Caco-2 (cell line): ENCODE measurements at regions not wholly inside any gene's neighbourhood (a gene's known extent, or its start where the extent isn't known, plus 50 kb on each side); places are given as distances from the start of the nearest gene placed in this dataset.
"Not testable (repeated sequence)": the region's sequence is repeated elsewhere in the genome, so short reads cannot be mapped to it uniquely, and the experiment has no call there.

Source experiments
- BruUV-seq: library from RNA; stranded (reverse); fragments of 400-500 nt; replicated peaks from 2 replicates; lab custom pipeline; 2021; lab: Mats Ljungman, UMichigan
- CTCF ChIA-PET: fragments of 300-600 bp; sonication (Branson Sonifier 250); formaldehyde crosslinking; loops from one replicate; lab custom pipeline; 2022; ENCODE audit warnings: antibody characterized with exemption; lab: Charles Lee
- POLR2A ChIA-PET: fragments of 300-600 bp; sonication (Branson Sonifier 250); formaldehyde crosslinking; loops from one replicate; lab custom pipeline; 2022; ENCODE audit warnings: antibody characterized with exemption; lab: Charles Lee
- DNase-seq, 2 experiments: peaks; one replicate each; pipeline versions ENCODE4 v3.0.0 to v3.0.0-alpha.2; 2020 to 2022
- H3K27me3 ChIP-seq: replicated peaks from 2 replicates; pipeline ENCODE4 v1.6.0; 2011; ENCODE audit warnings: low read length; ENCODE audit not compliant: control insufficient read depth, insufficient read depth
- H3K36me3 ChIP-seq: 2 replicates; pipeline ENCODE4 v1.5.1; 2011; ENCODE audit warnings: low read length; ENCODE audit not compliant: control insufficient read depth, insufficient read depth
- H3K4me1 ChIP-seq: fragments of 250-450 bp; sonication (Bioruptor Pico); 2 replicates; pipeline ENCODE4 v1.5.1; 2020; ENCODE audit warnings: mild to moderate bottlenecking
- H3K4me3 ChIP-seq: 2 replicates; pipeline ENCODE4 v1.5.1; 2011; ENCODE audit warnings: low read depth, mild to moderate bottlenecking, control low read depth, low read length
- H3K9me3 ChIP-seq: fragments of 250-450 bp; sonication (Bioruptor Pico); 2 replicates; pipeline ENCODE4 v1.5.1; 2020; ENCODE audit warnings: mild to moderate bottlenecking, moderate library complexity
- H3K27ac Mint-ChIP-seq: one replicate; pipeline ENCODE4 v1.8.0; 2022; ENCODE audit warnings: mixed read lengths; ENCODE audit not compliant: unreplicated experiment
- H3K27me3 Mint-ChIP-seq: one replicate; pipeline ENCODE4 v1.8.0; 2022; ENCODE audit warnings: mixed read lengths; ENCODE audit not compliant: insufficient read depth, unreplicated experiment
- H3K36me3 Mint-ChIP-seq: one replicate; pipeline ENCODE4 v1.8.0; 2022; ENCODE audit warnings: mild to moderate bottlenecking, mixed read lengths; ENCODE audit not compliant: insufficient read depth, unreplicated experiment
- H3K4me1 Mint-ChIP-seq: one replicate; pipeline ENCODE4 v1.8.0; 2022; ENCODE audit warnings: low read depth, mixed read lengths; ENCODE audit not compliant: unreplicated experiment
- H3K4me3 Mint-ChIP-seq: one replicate; pipeline ENCODE4 v1.8.0; 2022; ENCODE audit warnings: mild to moderate bottlenecking, moderate library complexity, mixed read lengths; ENCODE audit not compliant: unreplicated experiment
- H3K9me3 Mint-ChIP-seq: one replicate; pipeline ENCODE4 v1.8.0; 2022; ENCODE audit warnings: mixed read lengths; ENCODE audit not compliant: unreplicated experiment
- intact Hi-C: fragments of 100-400 bp; cut with micrococcal nuclease; formaldehyde crosslinking; loops from one replicate; pipeline ENCODE4 v1.10.0; 2022; ENCODE audit not compliant: unreplicated experiment
- TF ChIP-seq, protein P1 (sequence below), 2 experiments: fragments of 200-600 bp in 1 of 2; IDR thresholded peaks; 1 replicate in 1 of 2; 2 replicates in 1 of 2; pipeline versions ENCODE4 v1.5.1 to v1.8.0; 2011 to 2022; ENCODE audit warnings: antibody characterized with exemption in 1 of 2, control low read depth in 1 of 2, inconsistent platforms in 1 of 2, low read depth in 1 of 2, low read length in 1 of 2, mild to moderate bottlenecking in 1 of 2, moderate library complexity in 1 of 2; ENCODE audit not compliant: insufficient read depth in 1 of 2, severe bottlenecking in 1 of 2, unreplicated experiment in 1 of 2

GRCh38 chr6:40831381-40831780 lies 207.6 kb downstream of the UNC5CL start:
- POLR2A ChIA-PET, result no interaction called here
- DNase-seq, result no peak
- Mint-ChIP-seq H3K9me3 (no peaks in the 10 kb centered on the region), H3K27ac (no peak overlapping the region), H3K27me3 (peaks cover 18% of the 10 kb centered on the region), H3K36me3 (no peaks in the 10 kb centered on the region), H3K4me3 (no peak overlapping the region), H3K4me1 (no peaks in the 10 kb centered on the region)
- CTCF ChIA-PET, result interaction anchor here (0.6 kb wide), 1 partner anchor 776 kb away, joined by 3 read pairs; no protein-coding TSS in a partner anchor
- H3K27me3 ChIP-seq, result no peaks in the 10 kb centered on the region; the same call in 1 of the 2 replicates
- no peak overlapping the region for H3K4me3 ChIP-seq
- H3K36me3 ChIP-seq, result no peaks in the 10 kb centered on the region
- no peaks in the 10 kb centered on the region for H3K4me1 ChIP-seq
- TF ChIP-seq, protein P1, sequence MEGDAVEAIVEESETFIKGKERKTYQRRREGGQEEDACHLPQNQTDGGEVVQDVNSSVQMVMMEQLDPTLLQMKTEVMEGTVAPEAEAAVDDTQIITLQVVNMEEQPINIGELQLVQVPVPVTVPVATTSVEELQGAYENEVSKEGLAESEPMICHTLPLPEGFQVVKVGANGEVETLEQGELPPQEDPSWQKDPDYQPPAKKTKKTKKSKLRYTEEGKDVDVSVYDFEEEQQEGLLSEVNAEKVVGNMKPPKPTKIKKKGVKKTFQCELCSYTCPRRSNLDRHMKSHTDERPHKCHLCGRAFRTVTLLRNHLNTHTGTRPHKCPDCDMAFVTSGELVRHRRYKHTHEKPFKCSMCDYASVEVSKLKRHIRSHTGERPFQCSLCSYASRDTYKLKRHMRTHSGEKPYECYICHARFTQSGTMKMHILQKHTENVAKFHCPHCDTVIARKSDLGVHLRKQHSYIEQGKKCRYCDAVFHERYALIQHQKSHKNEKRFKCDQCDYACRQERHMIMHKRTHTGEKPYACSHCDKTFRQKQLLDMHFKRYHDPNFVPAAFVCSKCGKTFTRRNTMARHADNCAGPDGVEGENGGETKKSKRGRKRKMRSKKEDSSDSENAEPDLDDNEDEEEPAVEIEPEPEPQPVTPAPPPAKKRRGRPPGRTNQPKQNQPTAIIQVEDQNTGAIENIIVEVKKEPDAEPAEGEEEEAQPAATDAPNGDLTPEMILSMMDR (IDR thresholded peaks at IDR 0.05; ENCODE audit: insufficient read depth in 1 of 2, low read depth in 1 of 2, low read length in 1 of 2, severe bottlenecking in 1 of 2, unreplicated experiment in 1 of 2), result no peak
- no peaks in the 10 kb centered on the region; the same call in 1 of the 2 replicates for H3K9me3 ChIP-seq
- intact Hi-C loops, result no loop called here
- BruUV-seq, result no TSS peak

DNA sequence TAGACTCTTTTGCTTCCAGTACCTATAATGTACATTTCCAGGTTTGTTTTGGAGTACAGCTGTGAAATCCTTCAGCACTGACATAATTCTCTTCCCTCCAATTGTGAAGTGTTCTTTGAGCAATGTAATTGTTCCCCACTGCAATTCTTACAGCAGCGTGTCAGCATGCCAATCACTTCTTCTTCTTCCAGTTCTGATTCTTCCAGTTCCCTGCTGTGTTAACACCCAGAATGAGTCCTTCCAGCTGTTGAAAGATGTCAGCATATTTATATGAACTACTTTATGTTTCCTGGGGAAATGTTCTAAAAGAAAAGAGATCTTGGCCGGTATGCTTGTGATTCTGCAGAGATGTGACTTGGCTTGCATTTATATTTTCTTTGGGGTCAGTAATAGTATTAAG lies 213.9 kb downstream of the UNC5CL start:
- Mint-ChIP-seq H3K36me3 (no peaks in the 10 kb centered on the region), H3K27me3 (peaks cover 10% of the 10 kb centered on the region), H3K4me3 (no peak overlapping the region), H3K9me3 (no peaks in the 10 kb centered on the region), H3K4me1 (no peaks in the 10 kb centered on the region), H3K27ac (no peak overlapping the region)
- ChIA-PET CTCF (no interaction called here), POLR2A (no interaction called here)
- no peaks in the 10 kb centered on the region for H3K4me1 ChIP-seq
- H3K9me3 ChIP-seq, result no peaks in the 10 kb centered on the region; the same call in 1 of the 2 replicates
- H3K27me3 ChIP-seq, result no peaks in the 10 kb centered on the region
- TF ChIP-seq, protein P1 (IDR thresholded peaks at IDR 0.05; ENCODE audit: insufficient read depth in 1 of 2, low read depth in 1 of 2, low read length in 1 of 2, severe bottlenecking in 1 of 2, unreplicated experiment in 1 of 2), result no peak
- DNase-seq, result no peak
- BruUV-seq, result no TSS peak
- intact Hi-C loops, result no loop called here
- no peak overlapping the region for H3K4me3 ChIP-seq
- H3K36me3 ChIP-seq, result no peaks in the 10 kb centered on the region

GRCh38 chr6:40823917-40824891 lies 214.8 kb downstream of the UNC5CL start:
- H3K27ac Mint-ChIP-seq, H3K4me3 Mint-ChIP-seq, H3K36me3 Mint-ChIP-seq, H3K36me3 ChIP-seq, intact Hi-C loops, H3K9me3 Mint-ChIP-seq, H3K4me1 Mint-ChIP-seq, H3K27me3 ChIP-seq, H3K4me3 ChIP-seq, H3K4me1 ChIP-seq, BruUV-seq, H3K9me3 ChIP-seq, CTCF ChIA-PET, POLR2A ChIA-PET: not testable (repeated sequence)
- H3K27me3 Mint-ChIP-seq, result peaks cover 10% of the 10 kb centered on the region
- DNase-seq, result peak; percentile 61 to 76
- TF ChIP-seq, protein P1 (IDR thresholded peaks at IDR 0.05; ENCODE audit: insufficient read depth in 1 of 2, low read depth in 1 of 2, low read length in 1 of 2, severe bottlenecking in 1 of 2, unreplicated experiment in 1 of 2), result peak; percentile 43 to 60
